HG02798 (cell line): ENCODE measurements at regions not wholly inside any gene's neighbourhood (a gene's known extent, or its start where the extent isn't known, plus 50 kb on each side); places are given as distances from the start of the nearest gene placed in this dataset.
A peak's percentile ranks its signal among the peaks of the same experiment; 100 is the strongest.

Source experiments
- ATAC-seq: cut with Tn5 transposase; IDR thresholded peaks from one replicate; pipeline ENCODE4 v1.9.1; 2021; ENCODE audit warnings: mild to moderate bottlenecking; ENCODE audit not compliant: unreplicated experiment, poor library complexity

DNA sequence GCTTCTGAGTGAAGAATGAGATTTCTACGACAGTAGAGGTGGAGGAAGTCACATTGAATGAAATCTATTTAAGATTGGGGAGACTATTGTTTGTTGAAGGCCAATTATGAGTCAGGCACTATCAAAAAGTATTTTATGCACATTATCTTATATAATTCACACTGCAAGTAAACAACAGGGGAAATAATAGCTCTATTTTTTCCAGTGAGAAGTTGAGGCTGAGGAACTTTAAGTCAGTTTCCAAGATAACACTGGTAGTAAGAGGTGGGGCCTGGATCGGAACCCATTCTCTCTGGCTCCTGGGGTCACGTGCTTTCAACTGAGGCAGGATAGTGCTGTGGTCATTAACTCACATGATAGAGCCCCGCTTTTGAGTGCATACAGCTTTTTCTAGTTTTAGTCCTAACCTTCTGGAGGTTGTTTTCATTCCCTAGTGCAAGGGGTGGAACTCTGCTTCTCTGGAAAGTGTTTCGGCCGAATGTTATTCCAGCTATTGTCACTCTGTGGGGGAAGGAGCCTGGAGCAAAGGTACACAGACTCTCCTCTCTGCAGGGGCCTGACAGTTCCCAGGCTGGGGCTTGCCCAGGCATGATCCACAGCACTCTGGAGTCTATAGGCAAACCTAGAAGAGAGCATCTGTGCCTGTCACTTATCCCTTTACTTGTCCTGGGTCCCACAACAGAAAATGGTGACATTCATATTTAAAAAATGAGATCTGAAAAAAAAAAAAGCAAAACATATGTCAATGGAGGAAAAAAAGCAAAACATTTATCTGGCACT is 352.4 kb upstream of the ACTBL2 start:
- ATAC-seq = no peak

DNA sequence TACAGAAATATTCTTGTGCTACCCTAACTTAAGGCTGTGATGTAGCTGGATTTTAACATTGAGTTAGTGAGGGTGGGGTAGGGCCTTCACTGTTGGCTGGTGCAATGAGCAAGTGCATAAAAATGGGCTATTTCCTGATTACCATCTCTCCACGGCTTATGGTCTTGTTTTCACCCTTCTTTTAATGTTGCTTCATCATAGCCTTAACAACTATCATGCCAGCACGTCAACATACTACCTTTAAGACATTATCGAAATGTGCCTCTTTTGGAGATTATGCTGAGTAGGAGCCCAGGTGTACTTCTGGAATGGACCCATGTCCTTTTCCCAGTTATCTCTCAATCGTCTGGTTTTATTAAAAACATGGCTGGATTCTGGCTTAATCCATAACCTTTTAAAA is 350.9 kb upstream of the ACTBL2 start:
- ATAC-seq = no peak

DNA sequence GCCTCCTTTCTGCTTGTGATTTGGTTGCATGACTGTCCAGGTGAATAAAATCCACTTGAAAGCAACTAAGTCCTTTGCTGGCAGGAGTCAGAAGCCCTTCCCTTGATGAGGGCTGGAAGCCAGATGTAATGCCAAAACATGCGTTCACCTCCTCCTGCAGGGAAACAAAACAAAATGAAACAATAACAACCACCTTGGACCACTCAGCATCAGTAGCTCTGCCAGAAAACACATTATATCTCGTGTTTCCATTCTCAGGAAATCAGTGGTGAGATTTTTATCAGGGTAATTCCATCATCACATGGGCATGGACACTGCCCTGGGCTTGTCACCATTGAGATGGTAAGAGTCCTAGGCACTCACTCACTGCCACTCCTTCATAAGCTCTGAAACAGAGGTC is 350.3 kb upstream of the ACTBL2 start:
- no peak for ATAC-seq

DNA sequence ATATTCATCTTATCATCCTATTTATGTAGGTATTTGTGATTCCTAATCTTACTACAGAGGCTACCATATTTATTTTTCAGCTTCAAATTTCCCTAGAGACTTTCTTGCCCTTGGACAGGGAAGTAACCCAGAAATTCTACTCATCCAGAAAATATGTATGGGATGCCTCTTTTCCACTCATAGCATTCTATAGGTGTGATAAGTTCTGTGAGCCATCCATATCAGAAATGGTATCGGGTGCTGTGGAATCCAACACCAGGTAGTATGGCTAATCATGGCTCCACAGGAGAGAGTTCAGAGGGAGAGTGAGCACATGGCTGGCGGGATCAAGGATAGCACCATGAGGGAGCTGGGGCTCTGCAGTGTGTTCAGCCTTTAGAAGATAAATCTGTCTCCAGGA is 349.3 kb upstream of the ACTBL2 start:
- no peak for ATAC-seq

DNA sequence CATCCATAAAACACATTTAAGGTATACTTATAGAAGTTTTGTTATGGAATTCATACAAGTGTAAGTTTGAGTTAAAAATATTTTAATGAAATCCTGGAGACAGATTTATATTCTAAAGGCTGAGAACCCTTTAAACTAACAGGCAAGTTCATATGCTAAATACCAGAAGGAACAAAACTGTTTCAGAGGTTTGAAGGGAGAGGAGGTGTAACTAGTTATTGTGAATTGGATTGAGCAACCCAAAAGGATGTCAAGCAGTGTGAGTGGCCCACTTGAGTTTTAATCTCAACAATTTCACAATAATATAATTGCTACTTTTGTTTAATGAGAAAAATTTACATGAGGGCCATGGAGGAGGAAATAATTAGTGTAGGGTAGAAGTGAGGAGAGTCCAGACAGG is 348.5 kb upstream of the ACTBL2 start:
- no peak for ATAC-seq

DNA sequence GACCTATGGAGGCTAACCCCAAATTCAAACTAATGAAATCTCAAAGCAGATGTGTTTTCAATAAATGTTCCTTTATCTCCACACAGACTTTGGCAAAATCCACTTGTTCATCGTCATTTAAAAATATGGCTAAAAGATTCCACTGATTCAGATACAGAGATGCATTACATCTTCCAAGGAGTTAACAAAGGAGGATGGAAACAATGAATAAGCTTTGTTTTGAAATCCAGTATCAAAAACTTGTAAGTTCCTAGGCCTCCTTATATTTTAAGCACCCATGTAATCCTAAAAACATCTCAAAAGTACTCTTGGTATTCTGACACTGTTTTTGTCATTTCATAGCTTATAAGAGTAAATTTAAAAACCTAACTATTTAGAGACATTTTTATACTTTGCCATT is 345.6 kb upstream of the ACTBL2 start:
- no peak for ATAC-seq

DNA sequence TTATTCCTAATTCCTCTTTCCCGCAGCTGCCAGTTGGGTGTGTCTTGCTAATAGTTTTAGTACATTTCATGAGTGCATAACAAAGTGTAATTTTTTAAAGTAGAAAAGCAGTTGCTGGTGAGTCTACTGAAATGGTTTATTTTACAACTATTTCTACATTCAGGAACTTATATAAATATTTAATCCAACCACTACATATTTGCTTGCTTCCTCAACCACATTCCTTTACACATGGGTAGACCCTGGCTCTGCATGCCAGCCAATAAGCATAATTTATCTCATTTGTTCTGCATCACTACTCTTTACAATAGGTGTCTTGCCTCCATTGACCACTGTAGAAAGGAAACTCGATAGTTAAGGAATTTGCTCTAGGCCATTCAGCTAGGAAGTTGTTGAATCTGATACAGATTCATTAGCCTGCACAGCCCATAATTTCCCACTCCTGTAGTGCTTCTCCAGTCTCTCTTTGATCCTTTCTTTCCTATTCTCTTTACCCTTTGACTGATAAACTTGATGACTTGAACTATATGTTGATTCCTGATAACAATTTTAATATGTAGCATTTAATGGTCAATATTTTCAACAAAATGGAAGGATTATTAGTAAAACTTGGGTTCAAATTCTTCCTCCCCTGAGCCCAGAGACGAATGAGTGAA is 342.5 kb upstream of the ACTBL2 start:
- no peak for ATAC-seq

DNA sequence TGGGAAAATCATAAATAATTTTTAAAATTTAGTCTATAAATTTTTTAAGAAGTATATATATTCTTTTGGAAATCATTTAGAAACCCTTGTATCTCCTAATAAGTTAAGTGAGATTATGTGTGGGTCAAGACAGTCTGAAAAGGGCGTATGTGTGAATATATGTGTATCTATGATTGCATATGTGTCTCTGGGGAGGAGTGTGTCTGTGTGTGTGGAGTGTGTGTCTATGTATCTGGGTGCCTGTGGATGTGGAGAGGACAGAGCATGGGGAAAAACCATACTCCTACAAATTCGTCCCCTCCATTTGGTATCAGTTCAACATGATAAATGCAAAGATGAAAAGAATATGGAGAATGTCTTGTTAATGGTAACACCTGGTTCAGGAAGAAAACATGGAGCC is 342.0 kb upstream of the ACTBL2 start:
- no peak for ATAC-seq

DNA sequence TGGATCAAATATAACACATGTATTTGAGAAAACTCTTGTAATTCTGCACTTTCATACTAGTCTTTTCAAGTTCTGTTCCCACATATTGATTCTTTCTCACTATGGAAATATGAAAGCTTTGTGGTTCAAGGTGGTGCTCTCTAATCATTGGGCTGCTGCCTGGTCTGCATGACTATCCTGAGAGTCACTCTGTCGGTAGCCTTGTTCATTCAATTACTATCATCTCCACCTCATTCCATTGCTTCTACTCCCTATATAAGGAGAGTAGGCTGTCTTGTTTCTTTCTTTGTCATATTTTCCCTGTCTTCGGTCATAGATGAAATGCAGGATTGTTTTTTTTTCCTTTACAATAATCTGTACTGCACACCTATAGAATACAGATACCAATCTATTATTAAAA is 341.4 kb upstream of the ACTBL2 start:
- ATAC-seq = no peak

DNA sequence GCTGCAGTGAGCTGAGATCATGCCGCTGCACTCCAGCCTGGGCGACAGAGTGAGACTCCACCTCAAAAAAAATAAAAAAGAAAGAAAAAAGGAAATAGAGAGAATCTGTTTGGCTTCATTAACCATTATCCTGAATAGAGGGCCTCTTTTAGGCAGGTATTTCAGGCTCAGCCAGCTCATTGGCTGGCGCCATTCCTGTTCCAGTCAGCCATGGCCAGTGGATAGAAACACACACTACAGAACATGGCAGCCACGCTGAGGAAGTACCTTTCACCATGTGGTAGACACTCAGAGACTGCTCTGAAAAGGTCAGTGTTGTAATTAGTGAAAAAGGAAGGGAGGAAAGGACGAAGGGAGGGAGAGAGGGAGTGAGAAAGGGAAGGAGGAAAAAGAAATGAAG is 340.0 kb upstream of the ACTBL2 start:
- no peak for ATAC-seq

DNA sequence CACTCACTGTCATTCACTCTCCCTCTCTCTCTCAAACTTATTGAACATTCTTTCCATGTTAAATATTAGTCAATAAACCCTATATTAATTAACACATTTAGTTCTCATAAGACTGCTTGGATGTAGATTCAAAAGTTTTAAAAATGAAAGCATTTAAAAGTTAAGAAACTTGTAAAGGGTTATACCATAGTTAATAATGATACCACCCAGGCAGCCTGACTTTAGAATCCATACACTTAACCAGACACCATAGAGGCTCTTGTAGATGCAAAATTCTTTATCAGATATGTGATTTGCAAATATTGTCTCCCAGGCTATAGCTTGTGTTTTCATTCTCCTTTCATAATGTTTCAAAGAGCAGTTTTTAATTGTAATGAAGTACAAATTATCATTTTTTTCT is 335.8 kb upstream of the ACTBL2 start:
- no peak for ATAC-seq

DNA sequence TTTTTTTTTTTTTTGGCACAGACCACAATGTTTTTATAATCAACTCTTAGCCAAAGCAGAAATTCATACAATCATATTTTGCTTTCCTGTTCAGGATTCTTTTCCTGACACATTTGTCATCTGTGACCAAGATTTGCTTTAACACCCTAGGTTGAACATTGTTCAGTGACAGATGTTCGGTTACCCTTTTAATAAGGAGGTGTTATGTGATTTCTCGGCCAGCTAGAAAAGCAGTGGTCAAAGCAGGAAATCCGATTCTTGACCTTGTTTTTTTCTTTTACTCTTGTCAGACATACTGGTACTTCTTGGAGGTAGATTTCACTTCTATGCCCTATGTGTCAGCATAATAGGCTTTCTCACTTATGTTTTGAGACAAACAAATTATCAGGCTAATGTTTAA is 335.3 kb upstream of the ACTBL2 start:
- peak; percentile 43 for ATAC-seq

DNA sequence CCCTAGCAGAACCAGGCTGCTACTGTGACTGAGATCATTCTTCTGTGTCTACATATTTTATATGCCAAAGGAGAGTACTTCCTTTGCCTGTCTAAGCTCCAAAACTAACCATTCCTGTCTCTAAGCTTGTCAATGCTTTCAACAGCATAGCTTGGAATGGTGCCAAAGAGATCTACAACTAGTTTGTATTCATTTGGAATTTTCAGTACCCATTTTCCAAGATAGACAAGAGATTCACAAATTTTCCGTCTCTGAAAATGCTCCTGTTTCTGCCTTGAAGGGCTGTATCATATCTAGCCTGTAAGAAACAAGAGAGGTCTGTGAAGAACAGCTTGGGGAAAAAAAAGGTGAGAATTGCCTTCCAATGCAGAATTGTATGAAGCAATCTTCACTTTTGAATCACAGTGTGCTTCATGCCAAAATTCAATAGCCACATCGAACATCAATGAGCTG is 334.4 kb upstream of the ACTBL2 start:
- ATAC-seq = no peak

DNA sequence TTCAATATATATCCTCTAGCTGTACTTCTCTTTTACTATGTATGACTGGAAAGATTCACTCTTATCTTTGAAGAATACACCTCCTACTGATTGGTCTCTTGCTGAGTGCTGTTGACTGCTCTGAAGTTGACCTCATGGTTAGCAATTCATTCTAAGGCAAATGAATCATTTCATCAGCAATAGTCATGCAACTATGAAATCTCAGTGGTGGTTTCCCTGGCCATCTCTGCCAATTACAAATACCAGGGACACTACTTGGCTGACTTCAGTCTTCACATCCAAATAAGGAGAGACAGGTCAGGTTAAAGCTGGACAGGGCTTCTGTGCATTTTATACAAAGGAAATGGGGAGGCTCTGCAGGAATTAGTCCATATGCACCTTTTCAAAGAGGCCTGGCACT is 333.5 kb upstream of the ACTBL2 start:
- no peak for ATAC-seq

DNA sequence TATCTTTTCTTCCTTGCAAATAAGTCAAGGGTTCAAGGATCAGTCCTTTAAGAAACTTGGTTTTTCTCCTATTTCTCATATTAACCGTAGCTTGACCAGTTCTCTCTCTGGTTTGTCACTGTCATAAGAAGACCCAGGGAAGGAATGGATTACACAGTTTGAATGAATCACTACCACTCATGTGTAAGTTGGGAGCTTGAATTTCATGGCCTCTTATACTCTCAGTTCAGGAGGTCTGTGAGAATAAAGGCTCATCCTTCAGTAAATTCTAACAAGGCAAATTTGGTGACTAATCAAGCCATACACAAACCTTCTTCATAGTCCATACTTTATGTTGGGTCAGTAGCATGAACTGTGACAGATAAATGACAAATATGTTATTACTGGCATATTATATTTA is 323.1 kb upstream of the ACTBL2 start:
- no peak for ATAC-seq

DNA sequence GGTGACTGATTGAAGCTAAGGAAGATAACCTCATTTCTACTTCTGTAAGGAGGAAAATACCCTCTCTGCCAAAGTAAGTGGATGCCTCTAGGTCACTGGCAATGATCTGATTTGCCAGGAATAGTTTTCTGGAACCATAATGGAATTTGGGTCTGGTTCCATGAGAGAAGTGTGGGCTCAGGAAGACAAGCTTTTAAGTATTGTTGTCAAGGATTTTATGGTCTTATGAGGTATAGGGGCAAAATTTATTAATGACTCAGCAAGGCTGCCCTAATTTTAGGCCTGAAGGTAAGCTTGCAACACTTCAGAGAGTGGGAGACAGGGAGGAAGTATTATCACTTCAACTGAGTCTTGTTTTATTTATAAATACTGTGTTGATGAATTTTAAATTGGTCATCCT is 322.6 kb upstream of the ACTBL2 start:
- no peak for ATAC-seq

DNA sequence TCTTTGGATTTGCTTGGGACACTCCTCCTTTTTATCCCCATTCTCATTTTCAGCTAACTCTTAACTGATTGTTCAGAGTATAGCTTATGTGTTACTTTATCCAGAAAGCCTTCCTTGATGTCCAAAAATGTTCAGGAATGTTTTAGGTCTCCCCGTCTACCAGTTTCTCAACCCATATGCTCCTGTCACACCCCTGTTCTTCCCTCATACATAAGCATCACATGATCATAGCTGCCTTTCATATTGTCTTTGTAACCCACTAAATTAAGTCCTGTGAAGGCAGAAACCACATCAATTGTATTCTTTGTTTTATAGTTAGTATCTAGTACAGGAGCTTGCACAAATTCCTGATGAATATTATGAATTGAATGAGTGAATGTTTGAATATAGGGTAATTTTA is 321.9 kb upstream of the ACTBL2 start:
- ATAC-seq = no peak

DNA sequence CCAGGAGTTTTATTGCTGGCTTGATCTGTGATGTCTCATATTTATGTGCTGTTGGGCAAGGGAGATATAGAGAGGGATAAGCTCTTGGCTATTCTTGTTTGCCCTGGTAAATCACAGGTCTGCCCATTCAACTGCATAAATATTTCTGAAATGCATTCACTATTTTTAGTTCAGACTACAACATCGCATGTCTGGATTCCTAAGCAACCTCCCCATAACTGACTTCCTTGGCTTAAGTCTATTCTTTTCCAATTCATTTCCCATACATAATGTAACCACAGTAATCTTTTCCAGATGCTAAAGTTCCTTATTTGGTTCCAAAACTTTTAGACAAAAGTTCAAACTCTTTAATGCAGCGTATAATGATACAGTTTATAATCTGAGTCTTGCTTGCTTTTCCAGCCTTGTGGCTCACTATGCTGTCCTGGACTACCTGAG is 321.4 kb upstream of the ACTBL2 start:
- no peak for ATAC-seq

DNA sequence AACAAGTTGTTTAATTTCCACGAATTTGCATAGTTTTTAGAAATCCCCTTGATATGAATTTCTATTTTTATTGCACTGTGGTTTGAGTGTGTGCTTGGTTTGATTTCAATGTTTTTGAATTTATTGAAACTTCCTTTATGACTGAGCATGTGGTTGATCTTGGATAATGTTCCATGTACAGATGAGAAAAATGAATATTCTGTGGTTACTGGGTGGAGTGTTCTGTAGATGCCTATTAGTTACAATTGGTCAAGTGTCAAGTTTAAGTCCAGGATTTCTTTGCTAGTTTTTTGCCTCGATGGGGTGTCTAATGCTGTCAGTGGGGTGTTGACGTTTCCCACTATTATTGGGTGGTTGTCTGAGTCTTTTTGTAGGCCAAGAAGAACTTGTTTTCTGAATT is 319.5 kb upstream of the ACTBL2 start:
- no peak for ATAC-seq

DNA sequence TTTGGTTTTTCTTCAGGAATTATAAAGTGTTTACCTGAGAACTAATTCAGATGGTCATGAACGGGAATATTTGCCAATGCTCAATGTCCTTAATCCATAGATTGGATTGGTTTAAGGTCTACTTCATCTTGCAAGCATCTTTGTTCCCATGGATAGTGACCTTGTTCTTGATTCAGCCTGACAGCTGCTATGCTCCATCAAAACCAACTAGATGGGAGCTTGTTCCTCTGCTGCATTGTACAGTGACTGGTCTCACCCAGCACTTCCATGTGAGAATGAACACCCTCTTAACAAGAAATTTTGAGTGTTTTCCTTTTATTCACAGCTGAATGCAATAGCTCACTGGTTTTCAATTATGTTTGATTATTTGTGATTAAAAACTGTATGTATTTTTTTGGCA is 312.6 kb upstream of the ACTBL2 start:
- ATAC-seq = no peak

DNA sequence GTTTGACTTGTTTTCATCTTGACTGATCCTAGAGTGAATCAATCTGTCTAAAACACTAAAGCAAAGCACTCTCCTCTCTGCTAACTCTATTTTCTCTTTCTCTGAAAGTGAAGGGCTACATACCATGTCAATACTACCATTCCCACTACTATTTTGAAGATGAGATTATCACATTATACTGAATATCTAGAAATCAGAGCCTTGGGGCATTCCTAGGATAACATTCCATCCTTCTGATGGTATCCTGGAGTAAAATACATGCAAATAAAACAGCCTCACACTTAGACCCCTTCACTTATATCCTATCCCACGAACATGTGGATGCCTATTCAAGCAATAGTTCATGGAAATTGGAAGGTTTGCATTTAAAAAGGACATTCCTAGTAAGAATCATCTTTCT is 309.3 kb upstream of the ACTBL2 start:
- ATAC-seq = no peak

DNA sequence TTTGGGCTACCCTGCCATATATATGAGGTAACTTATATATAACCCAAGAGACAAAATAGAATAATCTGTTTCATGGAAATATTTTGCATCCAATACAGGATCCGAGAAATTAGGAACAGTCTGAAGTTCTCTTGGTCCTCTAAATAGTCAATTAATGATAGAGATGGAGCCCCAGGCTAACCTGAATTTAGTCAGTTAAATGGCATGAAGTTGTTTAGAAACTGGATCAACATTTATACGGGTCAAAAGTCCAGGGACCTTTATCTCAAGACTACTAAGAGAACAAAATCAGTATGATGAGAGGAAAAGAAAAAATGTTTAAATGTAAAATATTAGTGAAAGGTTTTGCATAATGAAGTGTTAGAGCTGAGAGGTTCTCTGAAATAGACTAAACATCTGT is 303.3 kb upstream of the ACTBL2 start:
- no peak for ATAC-seq
